ENCODE measurements at regions not wholly inside any gene's neighbourhood (a gene's known extent, or its start where the extent isn't known, plus 50 kb on each side); places are given as distances from the start of the nearest gene placed in this dataset.

DNA sequence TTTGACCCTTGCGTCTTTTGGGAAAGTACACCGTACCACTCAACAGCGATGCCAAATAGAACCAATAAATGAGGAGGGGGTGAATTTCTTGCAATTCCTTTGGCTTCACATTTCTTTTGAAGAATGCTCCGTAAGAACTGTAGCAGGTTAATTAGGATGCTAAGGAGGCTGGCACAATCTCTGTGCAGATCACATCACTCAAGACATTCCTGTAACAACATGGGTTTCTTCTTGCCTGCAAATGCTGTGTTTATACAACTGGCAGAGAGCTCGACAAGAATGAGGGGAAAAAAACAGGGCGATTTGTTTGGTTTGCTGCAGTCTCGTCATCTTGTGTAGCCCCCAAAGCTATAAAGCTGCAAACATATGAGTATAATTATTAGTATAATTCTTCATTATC lies 424.8 kb upstream of the DCC start:
- intact Hi-C loops (cut with micrococcal nuclease), result no loop called here

DNA sequence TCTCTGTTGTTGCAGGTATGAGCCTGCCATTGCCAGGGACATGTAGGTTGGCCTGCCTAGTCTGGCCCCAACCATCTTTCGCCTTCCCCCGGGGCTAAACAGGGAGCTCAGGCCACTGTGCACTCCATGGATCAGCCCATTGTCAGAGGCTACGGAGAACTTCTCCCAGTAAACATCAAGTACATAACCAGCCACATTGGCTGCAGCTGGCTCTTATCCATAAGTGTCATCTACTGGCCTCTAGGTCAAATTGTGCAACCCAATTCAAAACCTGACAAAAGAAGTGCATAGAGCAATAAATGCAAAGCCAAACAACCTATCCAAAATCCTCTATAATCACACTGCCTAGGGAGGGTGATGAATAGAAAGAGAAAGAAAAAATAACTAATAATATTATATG lies 418.1 kb upstream of the DCC start:
- intact Hi-C loops (cut with micrococcal nuclease), result no loop called here

DNA sequence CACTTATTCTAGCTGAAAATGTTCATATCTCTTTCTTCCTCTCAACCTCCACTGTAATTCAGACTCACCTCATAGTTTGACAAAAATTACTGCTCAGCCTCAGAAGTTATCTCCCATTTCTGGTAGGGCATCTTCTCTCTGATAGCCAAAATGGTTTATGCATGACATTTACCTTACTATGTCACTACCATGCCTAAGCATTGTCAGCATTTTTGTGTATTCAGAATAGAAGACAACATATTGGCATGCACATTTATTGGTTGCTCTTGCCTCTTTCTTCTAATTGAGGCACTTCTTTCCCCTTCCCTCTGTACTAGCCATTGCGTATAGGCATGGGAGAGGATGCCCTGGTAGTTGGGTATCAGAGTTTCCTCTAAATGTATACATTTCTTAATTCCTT lies 406.1 kb upstream of the DCC start:
- intact Hi-C loops (cut with micrococcal nuclease), result no loop called here

DNA sequence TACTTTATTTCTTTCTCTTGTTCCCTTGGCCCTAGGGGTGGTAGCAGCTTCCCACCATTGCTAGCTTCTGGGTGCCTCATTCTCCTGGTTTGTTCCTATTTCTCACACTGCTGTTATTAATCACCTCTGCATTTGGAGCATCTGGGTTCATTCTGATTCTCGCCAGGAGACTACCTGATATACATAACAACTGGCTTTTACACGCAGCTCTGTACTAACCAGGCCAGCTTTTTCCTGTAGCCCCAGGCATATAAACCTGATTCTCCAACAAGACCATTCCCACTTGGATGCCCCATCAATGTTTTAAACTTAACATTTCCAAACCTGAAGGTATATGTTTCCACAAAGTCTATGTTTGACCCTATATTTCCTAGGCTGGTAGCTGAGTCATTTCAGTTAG lies 403.9 kb upstream of the DCC start:
- intact Hi-C loops (cut with micrococcal nuclease), result no loop called here

DNA sequence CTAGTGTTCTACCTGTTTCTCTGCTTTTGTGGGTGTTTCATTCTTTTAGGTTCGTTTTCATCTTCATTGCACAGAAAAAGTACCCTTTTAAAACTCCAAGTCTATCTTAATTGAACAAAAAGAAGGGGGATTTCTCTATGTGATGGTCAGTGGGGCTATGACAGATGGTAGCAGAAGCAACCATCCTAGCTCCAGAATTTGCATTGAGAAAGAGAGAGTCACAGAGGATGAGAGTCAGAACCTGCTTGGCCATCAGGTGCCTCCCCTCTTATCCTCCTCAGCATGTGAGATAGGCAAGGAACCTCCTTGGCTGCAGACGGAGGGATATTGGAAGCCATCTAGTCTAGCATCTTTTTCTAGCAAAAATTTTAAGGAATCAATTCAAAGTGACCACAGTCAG lies 398.0 kb upstream of the DCC start:
- intact Hi-C loops (cut with micrococcal nuclease), result no loop called here

DNA sequence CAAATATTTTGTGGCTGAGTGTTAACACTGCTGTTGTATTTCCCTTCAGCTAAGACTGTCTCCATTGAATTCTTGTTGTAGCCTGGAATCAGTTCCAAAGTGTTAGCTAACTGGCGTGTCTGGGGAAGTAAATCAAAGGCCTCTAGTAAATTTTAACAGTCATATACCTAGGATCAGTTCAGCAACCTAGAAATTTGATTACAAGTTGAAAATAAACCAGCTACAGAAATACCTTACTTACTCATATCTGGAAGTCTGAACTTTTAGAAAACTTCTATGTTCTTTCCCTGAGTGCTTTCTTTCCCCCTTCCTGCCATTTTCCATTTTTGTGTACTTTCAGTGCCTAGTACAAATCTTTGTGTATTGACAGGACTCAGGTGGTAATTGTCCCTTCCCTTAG lies 396.7 kb upstream of the DCC start:
- intact Hi-C loops (cut with micrococcal nuclease), result loop anchor here (1.0 kb wide), 1 partner anchor 79 kb away; no protein-coding TSS in a partner anchor

DNA sequence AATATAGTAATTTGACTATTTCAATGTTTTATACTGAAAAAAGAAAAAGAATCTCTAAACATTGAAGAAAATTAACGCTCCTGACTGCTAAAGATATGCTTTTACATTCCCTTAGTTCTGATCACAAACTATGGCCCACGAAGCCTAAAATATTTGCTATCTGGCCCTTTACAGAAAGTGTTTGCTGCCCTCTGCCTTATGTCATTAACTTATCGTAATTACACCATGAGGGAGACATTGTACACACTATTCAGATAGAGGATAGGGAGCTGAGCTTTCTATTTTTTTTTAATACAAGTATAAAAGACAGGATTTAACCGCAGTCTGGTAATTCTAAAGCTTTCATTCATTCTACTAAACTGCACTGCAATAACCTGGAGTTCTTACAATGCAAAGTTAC lies 393.1 kb upstream of the DCC start:
- intact Hi-C loops (cut with micrococcal nuclease), result no loop called here

DNA sequence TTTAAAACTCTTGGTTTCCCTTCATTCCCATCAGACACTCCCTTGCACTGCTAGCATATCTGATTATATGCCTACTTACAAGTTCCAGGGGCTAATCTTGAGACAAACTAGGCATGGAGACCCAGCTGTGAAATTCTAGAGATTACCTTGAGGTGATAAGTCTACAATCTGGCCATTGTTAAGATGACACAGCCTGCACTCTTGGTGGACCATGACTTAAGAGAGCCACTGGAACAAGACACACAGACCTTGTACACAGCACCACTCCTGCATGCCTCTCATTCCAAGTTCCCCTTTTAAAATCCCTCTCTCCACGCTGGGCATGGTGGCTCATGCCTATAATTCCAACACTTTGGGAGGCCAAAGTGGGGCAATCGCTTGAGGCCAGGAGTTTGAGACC lies 387.2 kb upstream of the DCC start:
- intact Hi-C loops (cut with micrococcal nuclease), result no loop called here

DNA sequence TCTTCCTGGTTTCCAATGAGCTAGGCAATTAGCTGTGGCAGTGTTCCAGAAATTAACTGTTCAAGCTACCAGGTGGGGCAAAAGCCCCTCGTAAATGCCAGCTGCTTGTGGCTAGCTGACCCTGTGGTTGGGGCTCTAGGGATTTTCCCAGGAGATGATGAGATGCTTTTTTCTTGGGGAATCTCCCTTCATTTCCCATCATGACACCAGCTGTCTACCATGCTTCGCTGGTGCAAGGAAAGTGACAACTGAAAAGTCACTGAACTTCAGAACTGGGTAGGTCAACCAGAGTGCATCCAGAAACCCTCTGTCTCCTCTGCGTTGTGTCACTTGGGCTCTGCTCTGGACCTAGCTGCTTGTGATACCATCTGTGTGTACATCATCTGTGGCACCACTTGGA lies 386.5 kb upstream of the DCC start:
- intact Hi-C loops (cut with micrococcal nuclease), result no loop called here

DNA sequence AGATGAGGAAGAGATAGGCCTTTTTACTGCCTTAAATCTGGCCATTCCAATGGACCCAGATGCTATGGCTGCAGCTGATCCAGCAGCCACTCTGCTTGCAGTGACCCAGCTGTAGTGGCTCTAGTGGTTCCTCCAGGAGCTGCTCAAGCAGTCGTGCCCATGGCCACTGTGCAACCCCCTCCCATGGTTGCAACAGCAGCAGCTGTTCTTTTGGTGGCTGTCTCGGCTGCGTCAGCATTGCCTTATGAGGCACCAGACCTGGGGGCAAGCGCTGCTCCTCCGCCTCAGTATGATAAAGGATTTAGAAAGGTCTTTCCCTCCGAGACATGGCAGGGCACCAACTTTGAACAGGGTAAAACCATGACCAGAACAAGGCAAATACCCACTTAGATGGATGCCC lies 384.9 kb upstream of the DCC start:
- intact Hi-C loops (cut with micrococcal nuclease), result no loop called here

DNA sequence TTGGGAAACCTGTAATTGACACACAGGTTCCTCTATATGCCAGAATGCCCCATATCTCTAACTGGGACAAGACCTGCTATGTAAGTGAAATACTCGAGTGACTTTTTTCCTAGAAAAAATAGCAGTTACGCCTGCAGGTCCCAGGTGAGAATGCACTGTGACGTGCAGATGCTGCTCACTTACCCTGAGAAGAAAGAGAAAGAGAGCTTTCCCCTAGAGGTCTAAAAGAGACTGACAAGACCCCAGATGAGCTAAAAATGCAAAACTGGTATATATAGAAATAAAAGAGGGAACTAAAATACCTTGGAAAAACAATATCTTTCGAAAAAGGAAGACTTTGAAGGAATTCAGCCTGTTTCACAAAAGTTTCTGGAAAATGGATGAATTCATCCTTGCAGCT lies 383.0 kb upstream of the DCC start:
- intact Hi-C loops (cut with micrococcal nuclease), result no loop called here

DNA sequence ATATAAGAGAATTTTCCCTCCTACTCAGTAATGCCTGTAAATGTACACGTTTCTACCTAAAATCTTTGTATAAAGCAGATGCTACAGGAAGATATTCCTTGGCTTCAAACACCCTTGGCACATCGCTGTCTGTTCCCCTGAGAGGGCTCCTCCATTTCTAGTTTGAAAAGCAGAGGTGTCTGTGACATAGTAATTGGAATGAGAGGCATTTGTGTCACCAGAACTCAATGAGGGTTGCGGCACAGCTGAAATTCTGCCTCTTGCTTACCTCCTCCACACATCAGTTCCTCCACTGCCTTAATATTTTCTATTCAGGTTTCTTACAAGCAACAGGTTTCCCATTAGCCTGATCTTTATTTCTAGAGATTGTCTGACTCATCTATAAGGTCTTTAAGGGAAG lies 359.9 kb upstream of the DCC start:
- intact Hi-C loops (cut with micrococcal nuclease), result no loop called here

DNA sequence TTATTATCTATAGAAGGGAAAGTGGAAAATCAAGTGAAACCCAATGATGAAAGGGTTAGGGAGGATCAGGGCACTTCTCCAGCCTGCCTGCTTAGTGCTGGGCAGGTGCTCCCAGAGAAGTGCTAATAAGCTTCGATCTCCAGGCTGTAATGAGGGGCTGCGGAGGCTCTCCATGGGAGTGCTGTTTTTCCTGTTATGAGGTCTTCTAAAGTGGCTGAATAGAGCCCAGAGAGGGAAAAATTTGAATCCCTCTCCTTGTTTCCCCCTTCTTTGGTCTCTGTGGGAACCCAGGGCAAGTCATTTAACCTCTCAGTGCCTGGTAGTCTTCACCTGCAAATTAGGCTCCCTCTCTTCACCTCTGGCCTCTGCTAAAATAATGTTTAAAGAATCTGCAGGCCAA lies 351.7 kb upstream of the DCC start:
- intact Hi-C loops (cut with micrococcal nuclease), result no loop called here

DNA sequence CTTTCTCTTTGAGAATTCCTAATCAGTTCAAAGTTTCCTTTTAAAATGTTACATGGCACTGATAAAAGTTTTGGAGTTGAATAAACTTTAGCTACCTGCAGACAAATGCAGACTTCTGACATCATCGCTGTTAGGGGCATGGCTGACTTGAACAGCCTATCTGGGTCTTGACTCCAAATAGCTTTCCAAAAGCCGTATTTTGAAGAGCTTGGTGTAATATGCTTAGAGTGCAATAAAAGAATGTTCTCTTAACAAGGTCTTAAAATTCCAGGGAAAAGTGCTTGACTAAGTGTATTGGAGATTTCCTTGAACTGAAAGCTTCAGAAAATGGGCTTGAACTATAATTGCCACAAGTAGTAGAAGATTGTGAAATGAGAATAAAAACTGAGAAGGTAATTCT lies 342.9 kb upstream of the DCC start:
- intact Hi-C loops (cut with micrococcal nuclease), result no loop called here

DNA sequence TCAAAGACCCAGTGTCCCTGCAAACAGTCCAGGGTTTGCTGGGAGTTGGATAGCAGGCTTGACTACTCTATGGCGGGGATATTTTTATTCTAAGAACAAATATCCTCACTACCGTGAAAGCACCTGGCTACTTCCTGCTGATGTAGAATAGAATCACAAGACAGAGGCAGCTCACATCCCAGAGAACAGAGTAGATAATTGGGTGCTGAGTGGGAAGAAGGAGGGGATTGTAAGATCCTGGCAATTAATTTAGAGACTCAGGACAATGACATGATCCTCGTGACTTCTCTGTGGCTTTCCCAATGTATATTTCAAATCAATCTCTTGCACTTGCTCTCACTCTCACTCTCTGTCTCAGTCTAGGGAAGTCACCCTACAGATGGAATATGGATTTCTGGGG lies 341.9 kb upstream of the DCC start:
- intact Hi-C loops (cut with micrococcal nuclease), result no loop called here

DNA sequence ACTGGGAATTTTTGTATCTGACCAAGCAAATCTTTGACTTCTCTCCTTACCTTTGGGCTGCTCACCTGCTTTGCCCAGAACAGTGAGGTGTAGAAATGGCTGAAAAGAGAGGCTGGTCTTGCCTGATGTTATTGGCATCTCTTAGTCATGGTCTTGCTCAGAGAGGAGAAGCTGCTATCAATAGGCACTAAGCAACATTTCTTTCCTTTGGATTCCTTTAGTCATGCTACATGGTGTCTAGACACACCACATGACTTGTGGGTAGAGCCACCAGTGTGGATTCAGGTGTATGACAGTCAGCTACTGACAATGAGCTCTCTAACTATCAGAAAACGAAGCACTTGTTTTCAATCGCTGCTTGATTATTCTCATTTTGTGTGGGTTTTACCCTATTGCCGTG lies 341.3 kb upstream of the DCC start:
- intact Hi-C loops (cut with micrococcal nuclease), result no loop called here

DNA sequence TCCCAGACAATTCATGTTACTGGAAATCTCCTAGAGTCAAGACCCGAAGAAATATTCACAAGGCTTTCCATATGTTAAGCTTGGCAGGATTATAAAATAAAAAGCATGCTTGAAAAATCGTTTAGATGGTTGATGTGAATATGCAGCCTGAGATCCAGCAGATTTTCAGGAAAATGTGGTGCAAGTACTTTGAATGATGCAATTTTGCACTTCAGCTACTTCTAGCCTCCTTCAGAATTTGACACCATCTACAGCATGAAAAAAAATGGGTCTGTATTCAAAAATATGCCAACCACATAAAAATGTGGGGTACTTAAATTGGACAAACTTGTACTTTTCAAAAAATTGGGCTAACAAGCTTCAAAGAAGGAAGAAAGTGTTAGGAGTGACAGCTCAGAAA lies 340.6 kb upstream of the DCC start:
- intact Hi-C loops (cut with micrococcal nuclease), result no loop called here

DNA sequence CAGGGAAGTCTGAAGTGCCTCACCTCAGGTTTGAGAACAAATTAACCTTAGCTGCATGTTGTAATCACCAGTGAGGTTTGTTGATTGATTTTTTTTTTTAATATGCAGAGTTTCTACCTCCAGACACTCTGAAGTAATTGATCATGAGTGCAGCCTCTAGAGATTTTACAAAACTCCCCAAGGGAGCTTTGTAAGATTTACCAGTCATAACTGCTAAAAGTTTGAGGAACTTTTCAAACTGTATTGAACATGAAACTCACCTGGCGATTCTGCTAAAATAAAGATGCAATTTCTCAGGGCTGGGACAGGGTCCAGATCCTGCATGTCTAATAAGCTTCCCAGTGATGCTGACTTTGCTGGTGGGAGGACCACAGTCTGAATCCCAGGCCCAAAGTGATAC lies 339.6 kb upstream of the DCC start:
- intact Hi-C loops (cut with micrococcal nuclease), result no loop called here

DNA sequence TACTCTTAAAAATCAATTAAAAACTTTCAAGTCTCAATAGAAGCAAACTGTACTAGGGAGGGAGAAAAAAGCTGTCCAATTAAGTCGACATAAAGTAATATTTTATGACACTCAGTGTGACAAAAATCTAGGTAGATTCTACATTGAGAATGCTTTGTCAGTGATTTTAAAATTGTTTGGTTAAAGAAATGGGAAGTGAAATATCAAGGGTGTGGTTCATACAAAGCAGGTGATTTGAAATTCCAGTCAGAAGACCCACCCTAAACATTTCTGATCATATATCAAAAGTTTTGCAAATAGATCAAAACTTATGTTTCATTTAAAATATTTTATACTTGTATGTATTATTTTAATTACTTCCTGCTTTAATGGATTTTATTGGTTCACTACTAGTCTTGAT lies 338.9 kb upstream of the DCC start:
- intact Hi-C loops (cut with micrococcal nuclease), result no loop called here

DNA sequence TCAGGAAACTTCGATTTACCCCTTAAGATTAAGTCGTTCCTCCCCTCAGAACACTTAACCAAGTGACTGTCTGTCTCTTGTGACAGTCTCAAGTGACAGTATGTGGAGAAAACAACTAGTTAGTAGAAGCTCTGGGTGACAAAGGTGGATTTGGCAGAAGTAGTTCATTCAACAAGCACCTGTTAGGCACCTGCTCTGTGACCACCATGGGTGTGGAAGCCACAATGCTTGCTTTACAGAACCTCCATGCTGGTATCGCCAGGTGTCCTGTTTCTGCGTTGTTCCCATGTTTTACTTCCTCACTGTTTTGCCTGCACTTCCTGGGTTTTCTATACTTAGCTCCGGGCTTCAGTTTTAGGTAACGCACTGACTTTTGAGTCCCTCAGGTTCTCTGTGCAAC lies 337.4 kb upstream of the DCC start:
- intact Hi-C loops (cut with micrococcal nuclease), result no loop called here

DNA sequence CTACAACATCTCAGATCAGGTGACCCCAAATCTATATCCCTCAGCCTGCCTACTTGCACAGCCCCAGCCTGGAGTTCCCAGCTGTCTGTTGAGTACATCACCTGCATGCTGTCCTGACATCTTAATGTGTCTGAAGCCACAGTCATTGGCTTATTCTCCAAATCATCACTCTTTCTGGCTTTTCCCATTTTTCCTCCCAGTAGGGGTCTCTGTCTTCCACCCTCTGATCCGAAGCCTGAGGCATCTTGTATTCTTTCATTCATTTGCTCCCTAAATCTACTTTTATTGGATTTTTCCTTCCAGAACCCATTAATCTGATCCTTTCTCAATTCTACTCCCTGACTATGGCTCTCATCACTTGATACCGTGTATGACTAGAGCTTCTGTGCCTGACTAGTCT lies 332.9 kb upstream of the DCC start:
- intact Hi-C loops (cut with micrococcal nuclease), result no loop called here

DNA sequence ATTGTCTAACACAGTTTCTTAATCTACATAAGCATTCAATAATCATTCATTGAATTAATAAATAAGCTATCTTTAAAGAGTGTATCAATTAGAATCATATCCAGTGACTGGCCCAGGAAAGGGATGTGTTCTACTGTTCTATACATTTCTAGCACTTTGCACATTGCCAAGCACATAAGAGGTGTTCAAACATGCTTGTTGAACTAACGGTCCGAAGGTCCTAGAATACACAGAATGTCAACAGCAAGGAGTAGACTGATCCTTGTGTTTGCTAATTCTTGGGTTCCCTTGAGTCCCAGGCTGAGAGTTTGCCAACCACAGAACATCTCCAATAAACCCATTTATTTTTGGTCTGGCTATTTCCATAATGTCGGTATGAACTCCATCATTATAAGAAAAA lies 331.7 kb upstream of the DCC start:
- intact Hi-C loops (cut with micrococcal nuclease), result no loop called here

DNA sequence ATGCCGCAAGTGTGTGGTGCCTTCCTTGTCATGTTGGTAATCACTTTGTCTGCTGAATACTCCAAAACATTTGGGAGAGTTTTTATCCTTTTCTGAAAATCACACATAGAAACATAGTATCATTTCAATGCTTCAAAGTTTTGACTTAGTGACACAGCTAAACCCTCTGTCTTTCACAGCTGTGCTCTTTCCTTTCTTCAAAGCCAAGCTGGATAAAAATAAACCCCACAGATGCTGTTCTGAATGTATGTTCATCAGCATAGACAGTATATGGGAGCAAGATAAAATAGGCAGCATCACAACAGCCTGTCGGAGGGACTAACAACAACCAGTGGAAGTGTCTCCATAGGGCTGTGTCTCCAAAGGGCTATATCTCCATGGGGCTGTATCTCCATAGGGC lies 331.3 kb upstream of the DCC start:
- intact Hi-C loops (cut with micrococcal nuclease), result no loop called here

DNA sequence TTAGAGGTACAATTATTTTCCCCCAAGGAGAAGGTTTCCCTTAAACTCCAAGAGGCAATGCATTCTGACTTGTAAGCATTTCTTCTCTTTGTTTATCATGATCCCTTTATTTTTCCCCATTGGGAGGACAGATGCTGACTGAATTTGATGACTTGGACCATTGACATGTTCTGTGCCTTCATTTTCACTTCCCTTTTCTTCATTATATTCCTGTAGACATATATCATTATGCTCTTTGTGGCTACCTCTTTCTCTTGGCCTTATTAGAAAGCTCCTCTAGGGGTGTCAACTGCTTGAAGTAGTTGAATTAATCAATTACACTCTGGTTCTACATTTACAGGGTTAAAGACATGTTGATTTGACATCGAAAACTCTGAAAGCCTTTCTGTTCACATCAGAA lies 330.0 kb upstream of the DCC start:
- intact Hi-C loops (cut with micrococcal nuclease), result no loop called here
